ENCODE measurements at regions not wholly inside any gene's neighbourhood (a gene's known extent, or its start where the extent isn't known, plus 50 kb on each side); places are given as distances from the start of the nearest gene placed in this dataset.

- DNase-seq (ENCODE audit: low read depth), result no peak
Observed at GRCh38 chr5:2009986-2010914, 127.5 kb upstream of the IRX4 start.

- no peak for DNase-seq (ENCODE audit: low read depth)
Observed at GRCh38 chr5:2008851-2009629, 126.3 kb upstream of the IRX4 start.

- no peak for DNase-seq (ENCODE audit: low read depth)
Observed at GRCh38 chr5:2007878-2008501, 125.3 kb upstream of the IRX4 start.

DNA sequence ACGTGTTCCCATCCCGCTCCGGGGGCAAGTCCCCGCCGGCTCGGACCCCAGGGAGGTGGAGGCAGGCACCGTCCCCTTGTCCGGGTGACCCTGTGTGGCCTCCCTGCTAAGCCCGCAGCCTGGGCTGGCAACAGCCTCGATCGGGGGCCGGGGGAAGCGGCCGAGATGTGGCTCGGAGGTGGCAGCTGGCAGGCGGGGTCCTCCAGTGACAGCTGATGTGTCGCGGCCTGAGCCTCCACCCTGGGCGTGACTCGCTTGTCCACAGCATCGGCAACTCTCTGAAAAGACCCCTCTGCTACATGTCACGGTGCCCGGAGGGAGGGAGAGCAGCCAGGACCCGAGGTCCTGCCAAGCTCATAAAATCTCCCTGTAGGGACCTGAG, 124.8 kb upstream of the IRX4 start:
- no peak for DNase-seq (ENCODE audit: low read depth)

GRCh38 chr5:2006971-2007291, 124.2 kb upstream of the IRX4 start:
- DNase-seq (ENCODE audit: low read depth), result no peak

DNA sequence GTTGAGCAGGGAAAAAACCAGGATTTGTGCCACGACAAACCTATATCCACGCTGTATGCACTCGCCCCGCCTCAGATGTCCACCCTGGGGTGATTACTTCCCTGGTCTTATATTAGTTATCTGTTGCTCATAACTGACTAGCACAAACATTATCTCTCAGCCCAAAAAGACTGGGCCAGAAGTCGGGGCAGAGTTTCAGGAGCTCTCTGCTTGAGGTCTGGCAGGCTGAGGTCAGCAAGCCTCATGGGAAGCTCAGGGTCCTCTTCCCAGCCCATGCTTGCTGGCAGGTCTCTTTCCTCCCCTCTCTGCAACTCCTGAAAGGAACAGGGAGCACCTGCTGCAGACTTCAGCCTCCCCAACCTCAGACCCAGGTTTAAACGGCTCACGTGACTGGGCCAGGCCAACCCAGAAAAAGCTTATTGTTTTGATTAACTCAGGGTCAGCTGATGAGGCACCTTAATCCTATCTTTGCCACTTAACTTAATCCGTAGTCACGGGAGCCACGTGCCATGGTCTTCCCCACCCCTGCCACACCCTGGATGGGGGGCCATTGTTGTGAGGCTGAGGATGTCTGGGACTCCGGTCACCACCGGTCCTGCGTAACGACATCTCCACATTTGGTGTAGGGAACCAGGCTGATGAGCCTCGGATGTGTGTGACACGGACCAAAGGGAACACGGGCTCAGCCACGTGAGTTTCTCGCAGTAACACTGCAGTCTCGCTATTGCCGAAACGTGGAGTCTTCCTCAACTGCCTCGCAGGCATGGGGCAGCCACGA, 123.7 kb upstream of the IRX4 start:
- DNase-seq (ENCODE audit: low read depth), result no peak

DNA sequence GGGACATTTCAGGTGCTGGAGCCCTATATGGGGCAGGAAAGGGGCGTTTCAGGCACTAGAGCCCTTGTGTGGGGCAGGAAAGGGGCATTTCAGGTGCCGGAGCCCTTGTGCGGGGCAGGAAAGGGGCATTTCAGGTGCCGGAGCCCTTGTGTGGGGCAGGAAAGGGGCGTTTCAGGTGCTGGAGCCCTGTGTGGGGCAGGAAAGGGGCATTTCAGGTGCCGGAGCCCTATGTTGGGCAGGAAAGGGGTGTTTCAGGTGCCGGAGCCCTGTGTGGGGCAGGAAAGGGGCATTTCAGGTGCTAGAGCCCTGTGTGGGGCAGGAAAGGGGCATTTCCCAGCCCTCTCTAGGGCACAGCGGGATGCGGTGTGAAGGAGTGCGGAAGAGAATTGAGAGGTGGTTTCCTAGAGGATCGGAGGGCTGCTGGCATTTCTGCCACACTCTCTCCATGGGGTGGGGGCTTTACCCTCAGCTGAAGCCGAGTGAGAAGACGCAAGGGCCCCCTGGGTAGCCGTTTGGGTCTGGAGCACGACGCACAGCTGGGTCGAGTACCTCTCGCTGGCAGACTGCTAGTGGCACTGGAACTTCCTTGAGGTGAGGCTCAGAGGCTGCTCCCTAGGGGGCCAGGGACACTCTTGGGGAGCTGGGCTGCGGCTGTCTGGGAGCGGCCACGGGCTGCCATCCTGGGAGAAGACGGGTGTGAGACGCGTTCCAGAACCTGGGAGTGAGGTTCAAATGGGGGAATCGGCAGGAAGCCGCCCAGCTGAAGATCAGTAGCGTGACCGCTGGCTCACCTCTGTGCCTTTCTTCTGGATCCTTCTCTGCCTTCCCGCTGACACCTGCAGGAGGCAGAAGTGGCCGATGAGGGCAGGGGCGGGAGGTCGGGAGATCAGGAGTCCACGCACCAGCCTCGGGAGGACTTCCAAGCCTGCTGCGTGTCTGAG, 122.6 kb upstream of the IRX4 start:
- no peak for DNase-seq (ENCODE audit: low read depth)

DNA sequence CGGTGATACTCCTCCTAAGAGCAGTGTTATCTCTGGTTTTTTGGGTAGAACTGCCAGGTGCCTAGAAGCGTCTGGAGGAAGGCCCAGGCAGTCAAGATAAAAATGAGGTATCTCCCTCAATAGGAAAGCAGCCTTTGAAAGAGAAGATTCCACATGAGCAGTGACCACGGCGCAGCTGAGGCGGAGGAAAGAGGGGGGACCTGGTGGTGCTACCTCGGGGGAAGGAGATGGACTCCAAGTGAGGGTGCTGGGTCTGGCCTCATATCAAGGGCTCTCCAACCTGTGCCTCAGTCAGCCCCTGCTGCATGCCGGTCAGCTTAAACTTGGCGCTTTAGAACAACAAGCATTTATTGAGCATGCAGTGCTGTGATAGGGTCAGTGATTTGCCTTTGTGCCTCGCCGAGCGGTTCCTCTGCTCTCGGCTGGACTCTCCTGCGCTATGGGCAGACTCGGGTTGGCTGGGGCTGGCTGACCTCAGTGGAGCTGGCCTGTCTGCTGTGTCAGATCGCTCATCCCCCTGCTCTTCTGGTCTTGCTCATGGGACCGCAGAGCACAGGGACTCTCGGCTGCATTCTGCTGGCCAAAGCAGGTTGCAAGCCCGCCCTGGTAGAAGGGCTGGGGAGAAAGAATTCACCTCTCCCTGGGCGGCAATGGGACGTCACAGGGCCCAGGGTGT, 121.1 kb upstream of the IRX4 start:
- no peak for DNase-seq (ENCODE audit: low read depth)

DNA sequence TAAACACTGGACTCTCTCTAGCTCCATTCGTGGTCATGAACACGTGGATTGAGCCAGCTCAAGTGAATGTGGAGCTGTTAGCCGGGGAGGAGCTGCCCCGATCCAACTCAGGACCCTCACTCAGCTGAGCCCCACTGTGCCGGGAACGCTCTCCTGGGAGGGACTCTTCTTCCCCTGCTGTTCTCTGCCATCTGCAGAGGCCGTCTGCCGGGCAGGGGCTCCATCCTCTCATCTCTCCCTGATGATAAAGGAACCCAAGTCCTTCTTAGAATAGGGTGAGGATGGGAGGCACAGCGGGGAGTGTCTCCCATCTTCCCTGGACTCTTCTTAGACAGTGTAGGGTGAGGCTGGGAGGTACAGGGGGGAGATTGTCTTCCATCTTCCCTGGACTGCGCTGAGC, 120.5 kb upstream of the IRX4 start:
- DNase-seq (ENCODE audit: low read depth), result no peak

DNA sequence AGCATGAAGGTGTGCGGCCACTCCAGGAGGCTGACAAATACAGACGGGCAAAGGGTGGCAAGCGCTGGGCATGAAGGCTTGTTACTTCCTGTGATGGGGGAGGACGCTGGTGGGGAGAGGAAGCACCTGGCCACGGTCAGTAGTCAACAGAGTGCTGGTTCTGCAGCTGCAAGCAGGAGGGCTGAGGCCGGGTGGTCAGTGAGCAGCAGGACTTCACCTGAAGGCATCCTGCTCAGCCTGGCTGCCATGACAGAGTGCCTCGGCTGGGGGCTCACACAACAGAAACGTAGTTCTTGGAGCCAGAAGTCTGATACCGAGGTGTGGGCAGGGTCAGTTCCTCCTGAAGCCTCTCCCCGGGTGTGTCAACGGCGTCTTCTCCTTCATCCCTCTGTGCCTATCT, 118.6 kb upstream of the IRX4 start:
- no peak for DNase-seq (ENCODE audit: low read depth)

- DNase-seq (ENCODE audit: low read depth), result no peak
Observed at GRCh38 chr5:2000591-2000990, 117.9 kb upstream of the IRX4 start.

GRCh38 chr5:1999794-2000193, 117.1 kb upstream of the IRX4 start:
- no peak for DNase-seq (ENCODE audit: low read depth)

- no peak for DNase-seq (ENCODE audit: low read depth)
Observed at GRCh38 chr5:1998716-1999317, 116.1 kb upstream of the IRX4 start.

GRCh38 chr5:1998348-1998669, 115.6 kb upstream of the IRX4 start:
- no peak for DNase-seq (ENCODE audit: low read depth)

DNA sequence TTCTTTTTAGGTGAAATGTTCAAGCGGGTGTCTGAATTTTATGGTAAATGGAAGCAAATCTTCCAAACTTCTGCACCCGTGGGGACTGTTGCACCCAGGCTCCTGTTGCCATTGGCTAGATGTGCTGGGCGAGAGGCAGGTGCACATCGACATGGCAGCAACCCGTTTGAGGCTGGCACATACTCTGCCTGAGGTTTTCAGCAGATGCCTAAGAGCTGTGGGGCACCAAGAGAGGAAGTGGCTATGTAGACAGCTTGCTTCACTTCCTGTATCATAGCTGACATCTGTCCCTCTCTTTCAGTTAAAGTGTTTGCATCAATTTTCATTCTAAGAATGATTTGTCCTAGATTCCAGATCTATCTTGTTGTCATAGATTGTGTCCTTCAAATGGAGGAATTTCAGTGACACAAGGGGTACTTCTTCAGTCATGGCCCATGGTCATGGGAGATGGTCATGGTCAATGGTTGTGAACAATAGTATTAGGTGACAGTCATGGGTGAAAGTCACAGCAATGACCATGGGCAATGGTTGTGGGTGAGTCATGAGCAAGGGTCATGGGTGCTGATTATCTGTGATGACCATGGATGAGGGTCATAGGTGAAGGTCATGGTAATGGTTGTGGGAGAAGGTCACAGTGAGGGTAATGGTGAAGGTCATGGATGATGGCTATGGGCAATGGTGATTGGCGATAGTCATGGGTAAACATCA, 115.1 kb upstream of the IRX4 start:
- DNase-seq (ENCODE audit: low read depth), result no peak

DNA sequence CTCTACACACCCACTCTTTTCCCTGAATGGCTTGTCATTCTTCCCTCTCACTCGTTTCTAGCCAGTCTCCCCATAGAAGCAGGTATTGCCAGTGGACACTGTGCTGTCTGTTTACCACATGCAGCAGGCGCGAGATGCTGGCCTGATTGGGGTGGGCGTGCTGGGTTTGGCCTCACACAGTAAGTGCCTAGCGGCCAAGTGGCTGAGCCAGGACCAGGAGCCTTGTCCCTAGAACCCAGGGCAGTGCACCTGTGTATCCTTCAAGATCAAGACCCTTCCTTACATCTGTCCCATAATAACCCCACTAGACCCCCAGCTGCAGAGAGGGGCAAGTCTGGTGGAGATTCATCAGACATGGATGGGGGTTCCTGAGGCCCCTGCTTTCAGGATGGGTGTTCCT, 112.8 kb upstream of the IRX4 start:
- DNase-seq (ENCODE audit: low read depth), result no peak

GRCh38 chr5:1987471-1987870, 104.7 kb upstream of the IRX4 start:
- DNase-seq (ENCODE audit: low read depth), result no peak

DNA sequence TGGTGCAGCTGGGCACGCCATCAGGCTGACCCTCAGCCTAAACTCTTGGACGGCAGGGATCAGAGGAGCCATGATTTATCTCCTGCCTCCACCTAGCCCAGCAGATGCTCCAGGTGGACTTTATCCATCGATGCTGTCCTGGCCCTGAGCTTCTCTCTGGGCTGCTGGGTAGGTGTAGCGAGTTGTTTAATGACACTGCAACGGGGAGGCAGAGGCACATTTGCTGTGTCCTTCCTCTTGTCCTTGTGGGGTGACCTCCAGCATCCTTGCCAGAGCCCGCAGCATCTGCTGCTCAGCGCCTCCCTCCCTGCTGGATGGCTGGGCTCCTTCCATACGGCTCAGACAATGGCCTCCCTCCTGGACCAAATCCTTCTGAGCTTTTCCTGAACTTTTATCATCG, 103.1 kb upstream of the IRX4 start:
- no peak for DNase-seq (ENCODE audit: low read depth)

DNA sequence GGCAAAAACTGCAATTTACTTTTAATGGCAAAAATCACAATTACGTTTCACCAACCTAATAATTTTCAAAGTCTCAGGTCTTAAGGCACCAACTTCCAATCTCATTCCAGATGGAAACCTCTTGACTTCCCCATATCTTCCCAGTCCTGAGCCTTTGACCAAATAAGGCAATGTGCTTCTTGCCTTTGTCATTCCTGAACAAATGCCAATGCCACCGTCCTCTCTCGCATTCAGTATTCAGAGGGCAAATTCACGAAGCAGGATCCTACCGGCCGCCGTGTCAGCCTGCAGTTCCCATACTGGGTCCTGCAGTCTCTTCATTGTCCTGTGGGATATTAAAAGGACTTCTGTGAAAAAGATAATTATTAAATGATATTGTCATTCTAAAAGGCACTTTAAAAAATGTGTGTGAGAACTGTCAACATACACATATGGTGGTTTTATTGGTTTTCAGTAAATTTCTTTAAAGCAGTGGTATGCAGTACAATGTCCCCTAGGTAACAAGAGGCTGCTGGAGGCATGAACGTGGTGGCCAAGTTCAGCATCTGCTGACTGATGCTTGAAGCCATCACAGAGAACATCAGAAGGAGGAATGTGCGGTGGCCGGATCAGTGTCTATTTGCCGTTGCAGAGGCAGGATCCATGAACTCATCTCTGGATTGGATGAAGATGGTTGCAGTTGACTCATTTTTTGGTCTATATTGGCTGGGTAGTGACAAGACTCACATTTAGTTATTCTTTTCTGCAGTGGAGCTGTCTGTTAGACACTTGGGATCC, 101.4 kb upstream of the IRX4 start:
- no peak for DNase-seq (ENCODE audit: low read depth)

Measured in fibroblast of the conjunctiva (primary cell).